ENCODE measurements at regions not wholly inside any gene's neighbourhood (a gene's known extent, or its start where the extent isn't known, plus 50 kb on each side); places are given as distances from the start of the nearest gene placed in this dataset.

- DNase-seq (ENCODE audit: low spot score), result no peak
These were observed 1160.3 kb downstream of the FSTL5 start for GRCh38 chr4:161003418-161004057.

GRCh38 chr4:161005746-161006145 is 1158.1 kb downstream of the FSTL5 start:
- DNase-seq (ENCODE audit: low spot score), result no peak

- no peak for DNase-seq (ENCODE audit: low spot score)
These were observed 1155.3 kb downstream of the FSTL5 start for GRCh38 chr4:161008527-161008926.

- DNase-seq (ENCODE audit: low spot score), result no peak
These were observed 1153.6 kb downstream of the FSTL5 start for GRCh38 chr4:161010227-161010626.

Data from CD4-positive, alpha-beta T cell treated with Interleukin-15 for 4 hours (primary cell).